ENCODE measurements at regions not wholly inside any gene's neighbourhood (a gene's known extent, or its start where the extent isn't known, plus 50 kb on each side); places are given as distances from the start of the nearest gene placed in this dataset.

- DNase-seq (ENCODE audit: low read depth in 4 of 4, low spot score in 3 of 4) = peak in 3 of 4 donors; percentile 34 to 39 (median 38)
Observed at GRCh38 chr21:35940074-35940927, 120.0 kb downstream of the SETD4 start.

- DNase-seq (ENCODE audit: low read depth in 4 of 4, low spot score in 3 of 4) = no peak
Observed at GRCh38 chr21:35938446-35938845, 121.9 kb downstream of the SETD4 start.

- no peak for DNase-seq (ENCODE audit: low read depth in 4 of 4, low spot score in 3 of 4)
Observed at GRCh38 chr21:35933466-35933865, 126.9 kb downstream of the SETD4 start.

GRCh38 chr21:35932232-35932911 lies 128.0 kb downstream of the SETD4 start:
- DNase-seq (ENCODE audit: low read depth in 4 of 4, low spot score in 3 of 4) = peak in 1 of 4 donors; percentile 6

GRCh38 chr21:35929901-35930300 lies 130.4 kb downstream of the SETD4 start:
- no peak for DNase-seq (ENCODE audit: low read depth in 4 of 4, low spot score in 3 of 4)

- DNase-seq (ENCODE audit: low read depth in 4 of 4, low spot score in 3 of 4) = no peak
Observed at GRCh38 chr21:35927262-35927661, 133.1 kb downstream of the SETD4 start.

- DNase-seq (ENCODE audit: low read depth in 4 of 4, low spot score in 3 of 4) = no peak
Observed at GRCh38 chr21:35926003-35926740, 134.2 kb downstream of the SETD4 start.

- peak in 1 of 4 donors; percentile 6 for DNase-seq (ENCODE audit: low read depth in 4 of 4, low spot score in 3 of 4)
Observed at GRCh38 chr21:35925497-35925896, 134.8 kb downstream of the SETD4 start.

- no peak for DNase-seq (ENCODE audit: low read depth in 4 of 4, low spot score in 3 of 4)
Observed at GRCh38 chr21:35924714-35925301, 135.5 kb downstream of the SETD4 start.

- no peak for DNase-seq (ENCODE audit: low read depth in 4 of 4, low spot score in 3 of 4)
Observed at GRCh38 chr21:35923971-35924370, 136.4 kb downstream of the SETD4 start.

- DNase-seq (ENCODE audit: low read depth in 4 of 4, low spot score in 3 of 4) = no peak
Observed at GRCh38 chr21:35922618-35923017, 137.7 kb downstream of the SETD4 start.

- DNase-seq (ENCODE audit: low read depth in 4 of 4, low spot score in 3 of 4) = no peak
Observed at GRCh38 chr21:35921471-35921870, 138.9 kb downstream of the SETD4 start.

GRCh38 chr21:35920436-35920835 lies 139.9 kb downstream of the SETD4 start:
- no peak for DNase-seq (ENCODE audit: low read depth in 4 of 4, low spot score in 3 of 4)

GRCh38 chr21:35915030-35915429 lies 145.3 kb downstream of the SETD4 start:
- DNase-seq (ENCODE audit: low read depth in 4 of 4, low spot score in 3 of 4) = no peak

GRCh38 chr21:35911412-35912191 lies 148.7 kb downstream of the SETD4 start:
- no peak for DNase-seq (ENCODE audit: low read depth in 4 of 4, low spot score in 3 of 4)

- DNase-seq (ENCODE audit: low read depth in 4 of 4, low spot score in 3 of 4) = no peak
Observed at GRCh38 chr21:35909456-35910223, 150.7 kb downstream of the SETD4 start.

- DNase-seq (ENCODE audit: low read depth in 4 of 4, low spot score in 3 of 4) = no peak
Observed at GRCh38 chr21:35908311-35909078, 151.8 kb downstream of the SETD4 start.

GRCh38 chr21:35906586-35906985 lies 153.7 kb downstream of the SETD4 start:
- DNase-seq (ENCODE audit: low read depth in 4 of 4, low spot score in 3 of 4) = no peak

GRCh38 chr21:35905963-35906345 lies 154.4 kb downstream of the SETD4 start:
- no peak for DNase-seq (ENCODE audit: low read depth in 4 of 4, low spot score in 3 of 4)

Data from left renal pelvis (tissue), 4 donors.